NCI-H2107 treated with DMSO at 0.1 percent for 48 hours (cell line): ENCODE measurements at regions not wholly inside any gene's neighbourhood (a gene's known extent, or its start where the extent isn't known, plus 50 kb on each side); places are given as distances from the start of the nearest gene placed in this dataset.
"Not testable (repeated sequence)": the region's sequence is repeated elsewhere in the genome, so short reads cannot be mapped to it uniquely, and the experiment has no call there.

ENCODE experiments used
- DNase-seq: peaks from one replicate; lab custom pipeline; 2025; ENCODE audit not compliant: unreplicated experiment; lab: John Stamatoyannopoulos, UW

DNA sequence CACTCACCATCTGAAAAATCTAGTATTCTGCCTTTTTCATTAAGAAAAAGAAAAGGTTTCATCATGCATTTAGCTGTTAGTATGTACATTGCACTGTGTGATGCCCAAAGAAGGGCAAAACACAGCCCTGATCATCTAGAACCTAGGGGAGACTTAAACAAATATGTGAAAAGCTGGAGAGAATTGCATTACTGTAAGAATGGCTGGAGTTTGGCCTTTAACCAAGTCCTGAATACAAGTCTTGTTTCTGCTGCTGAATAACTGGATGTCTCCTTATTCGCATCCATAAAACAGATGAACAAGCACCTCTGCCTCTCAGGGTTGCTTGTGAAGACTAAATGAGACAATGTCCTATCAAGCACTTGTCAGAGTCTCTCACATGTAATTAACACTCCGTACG, 233.4 kb upstream of the LRTM1 start:
- DNase-seq, result no peak

DNA sequence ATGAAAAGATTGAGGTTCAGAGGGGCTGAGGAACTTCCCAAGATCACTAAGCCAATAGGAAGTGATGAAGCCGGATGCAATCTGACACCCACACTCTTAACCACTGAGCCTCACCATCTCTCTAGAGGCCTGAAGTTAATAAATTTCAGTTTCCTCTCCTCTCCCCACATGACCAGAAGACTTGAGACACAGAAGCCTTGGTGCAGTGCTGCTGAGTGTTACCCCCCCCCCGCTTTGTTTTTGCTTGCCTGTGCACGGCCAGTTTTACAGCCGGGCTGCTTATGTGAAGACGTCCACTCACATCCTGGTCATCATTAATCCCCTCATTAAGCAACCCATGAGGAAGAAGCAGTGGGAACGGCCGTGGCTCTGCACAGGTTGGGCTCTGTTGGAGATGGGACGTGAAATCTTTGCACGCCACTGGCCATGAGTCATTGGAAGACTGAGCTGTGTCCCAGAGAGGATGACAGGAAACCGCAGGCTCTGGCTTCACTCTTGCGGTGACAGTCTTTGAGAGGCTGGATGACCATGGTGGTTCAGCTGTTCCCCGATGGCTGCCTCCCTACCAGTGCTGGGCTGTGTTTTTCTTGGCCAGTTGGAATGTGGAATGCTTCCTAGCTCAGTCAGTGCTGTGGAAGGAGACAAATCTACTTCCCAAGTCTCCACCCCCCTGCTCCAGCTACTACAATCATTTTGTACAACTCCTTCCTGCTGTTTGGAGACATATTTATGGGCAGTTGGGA, 232.6 kb upstream of the LRTM1 start:
- DNase-seq, result no peak

DNA sequence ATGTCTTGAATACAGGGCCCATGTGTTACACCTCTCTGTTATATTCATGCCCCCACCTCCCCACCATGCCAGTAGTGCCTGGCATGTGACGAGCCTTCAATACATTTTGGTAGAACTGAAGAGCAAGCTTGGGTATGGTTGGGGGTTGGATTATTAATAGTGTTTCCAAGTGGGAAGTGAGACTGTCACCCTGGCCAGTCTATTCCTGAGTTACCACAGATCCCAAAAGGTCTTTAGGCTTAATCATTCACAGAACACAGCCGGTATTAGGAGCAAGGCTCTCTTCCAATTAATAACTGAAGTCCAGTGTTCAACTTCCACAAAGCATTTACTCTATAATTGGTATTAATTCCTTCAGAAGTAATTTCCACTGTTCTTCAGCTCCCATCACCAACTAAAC, 231.9 kb upstream of the LRTM1 start:
- no peak for DNase-seq

DNA sequence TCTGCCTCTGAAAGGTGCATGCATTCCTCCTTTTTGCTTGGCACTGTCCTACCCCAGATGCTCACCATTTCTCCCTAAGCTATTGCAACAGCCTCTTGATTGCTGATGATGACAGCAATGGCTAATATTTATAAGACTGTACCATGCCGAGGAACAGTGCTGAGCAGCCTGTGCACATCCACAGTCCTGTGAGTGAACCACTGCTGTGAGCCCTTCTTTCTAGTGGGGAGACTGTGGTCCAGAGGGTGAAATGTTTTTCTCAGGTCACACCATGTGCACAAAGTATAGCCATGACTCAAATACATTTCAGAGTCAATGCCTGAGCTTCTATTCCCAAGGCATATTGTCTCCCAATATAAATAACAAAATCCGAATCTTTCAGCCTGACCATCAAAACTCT, 231.2 kb upstream of the LRTM1 start:
- DNase-seq, result no peak

DNA sequence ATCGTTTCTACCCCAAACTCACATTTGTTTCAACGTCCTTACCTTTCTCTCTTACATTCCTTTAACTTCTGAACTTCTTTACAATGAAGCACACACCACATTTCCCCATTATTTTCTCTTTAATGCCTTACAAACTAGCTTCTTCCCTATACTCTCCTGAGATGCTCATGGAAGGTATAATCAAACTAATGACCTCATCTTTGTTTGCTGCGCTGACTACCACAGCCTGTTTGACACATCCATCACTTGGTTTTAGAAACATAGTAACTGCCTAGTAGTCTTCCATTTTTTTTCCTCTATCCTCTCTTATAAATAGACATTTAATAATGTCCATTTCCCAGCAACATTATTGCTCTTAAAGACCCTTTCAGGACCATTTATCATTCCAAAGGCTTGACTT, 230.5 kb upstream of the LRTM1 start:
- no peak for DNase-seq

DNA sequence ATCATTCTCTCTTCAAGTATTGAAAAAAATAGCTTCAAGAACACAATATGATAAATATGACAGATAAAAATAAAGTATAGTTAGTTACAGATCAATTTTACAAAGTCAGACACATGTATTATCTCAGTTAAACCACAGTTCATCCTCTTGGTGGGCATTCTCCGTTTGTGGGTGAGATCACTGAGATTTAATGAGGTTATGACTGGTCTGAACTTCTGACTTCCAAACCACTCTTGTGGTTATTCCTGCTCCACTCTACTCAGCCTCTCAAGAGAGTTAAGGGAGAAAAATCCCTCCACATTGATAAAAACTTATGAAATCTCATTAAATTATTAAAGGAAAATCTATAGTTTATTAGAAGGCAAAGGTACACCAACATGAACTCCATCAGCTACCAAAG, 229.9 kb upstream of the LRTM1 start:
- DNase-seq, result no peak

DNA sequence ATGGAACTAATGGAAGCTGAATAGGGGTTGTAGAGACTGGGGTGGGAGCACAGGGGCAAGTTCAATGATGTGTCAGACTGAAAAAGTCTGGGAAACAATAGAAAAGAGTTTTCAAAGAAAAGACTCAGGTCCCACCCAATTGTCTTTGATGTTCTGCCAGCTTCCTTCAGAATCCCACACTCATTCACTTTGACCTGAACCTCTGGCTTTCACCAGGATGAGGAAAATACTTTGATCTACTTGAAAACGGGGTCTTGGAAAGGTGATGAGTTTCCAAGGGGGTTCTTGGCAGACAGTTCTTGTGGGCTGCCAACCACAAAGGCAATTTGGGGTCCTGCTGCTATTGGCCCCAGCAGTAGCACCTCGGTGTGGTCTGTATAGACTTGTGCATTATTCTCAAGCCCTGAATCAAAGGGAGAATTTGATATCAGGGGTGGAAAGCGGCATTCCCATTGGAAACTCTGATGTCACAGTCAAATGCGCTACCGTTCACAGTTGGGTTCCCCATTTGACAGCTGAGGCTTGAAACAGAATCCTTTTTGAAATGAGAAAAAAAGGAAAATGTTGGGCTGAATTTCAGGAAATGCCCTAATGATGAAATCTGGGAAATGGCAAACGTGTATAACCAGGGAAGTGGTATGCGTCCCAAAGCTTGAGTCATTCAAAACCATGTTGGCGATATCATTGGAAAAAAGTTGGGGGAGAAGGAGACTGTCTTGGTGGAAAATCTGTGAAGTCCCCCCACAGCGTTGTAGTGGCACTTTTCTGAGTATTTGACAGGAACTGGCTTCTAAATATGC, 229.2 kb upstream of the LRTM1 start:
- no peak for DNase-seq

DNA sequence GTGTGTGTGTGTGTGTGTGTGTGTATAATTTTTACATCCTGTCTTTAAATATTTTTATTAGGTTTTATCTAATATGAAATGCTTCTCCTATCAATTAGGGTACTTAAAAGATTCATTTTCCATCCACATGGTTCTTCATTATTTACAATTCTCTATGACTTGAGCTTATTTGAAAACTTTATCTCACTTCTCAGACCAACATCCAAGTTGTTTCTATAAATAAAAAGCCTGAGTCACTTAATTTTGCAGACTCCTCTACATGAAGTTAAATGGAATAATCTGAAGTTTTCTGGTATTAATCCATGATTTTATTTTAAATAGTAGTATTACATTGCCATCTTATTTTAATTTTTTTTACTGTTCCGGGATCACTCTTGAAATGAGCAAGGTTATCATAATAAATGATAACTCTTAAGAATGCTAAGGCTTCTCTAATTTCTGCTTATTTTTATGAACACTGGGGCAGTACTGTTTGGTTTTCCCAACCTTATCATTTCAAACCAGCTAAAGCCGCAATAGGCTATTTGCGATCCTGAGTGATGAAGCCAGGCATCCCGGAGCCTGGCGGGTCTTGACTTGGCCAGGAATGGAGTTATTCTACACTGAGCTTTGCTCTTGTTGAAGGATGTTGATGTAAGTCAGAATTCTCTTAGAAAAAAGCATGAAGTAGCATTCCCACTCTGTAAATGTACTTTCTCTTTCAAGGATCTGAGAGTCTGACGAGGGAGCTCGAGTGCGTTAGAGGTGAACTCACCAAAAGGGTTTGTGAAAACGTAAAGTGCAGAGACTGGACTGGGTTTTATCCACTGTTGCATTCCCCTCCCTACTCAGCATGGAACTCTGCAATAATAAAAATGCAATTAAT, 220.2 kb upstream of the LRTM1 start:
- no peak for DNase-seq

DNA sequence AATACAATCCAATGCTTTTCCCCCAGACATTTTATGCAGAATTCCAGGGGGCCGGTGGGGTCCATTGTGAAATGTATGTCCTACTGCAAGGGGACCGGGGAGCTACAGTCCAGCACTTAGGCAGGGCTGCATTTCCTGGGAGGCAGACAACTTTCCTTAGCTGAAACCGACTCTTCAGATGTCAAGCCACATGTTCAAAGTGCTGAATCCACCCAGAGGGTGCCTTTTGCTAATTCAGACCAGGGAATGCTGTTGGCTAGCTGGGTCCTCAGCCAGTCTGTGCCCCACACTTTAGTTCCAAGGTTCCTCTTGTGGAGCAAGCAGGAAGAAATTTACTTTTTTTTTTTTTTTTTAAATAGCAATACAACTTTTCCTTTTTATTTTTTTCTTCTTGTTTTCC, 219.5 kb upstream of the LRTM1 start:
- DNase-seq, result no peak

DNA sequence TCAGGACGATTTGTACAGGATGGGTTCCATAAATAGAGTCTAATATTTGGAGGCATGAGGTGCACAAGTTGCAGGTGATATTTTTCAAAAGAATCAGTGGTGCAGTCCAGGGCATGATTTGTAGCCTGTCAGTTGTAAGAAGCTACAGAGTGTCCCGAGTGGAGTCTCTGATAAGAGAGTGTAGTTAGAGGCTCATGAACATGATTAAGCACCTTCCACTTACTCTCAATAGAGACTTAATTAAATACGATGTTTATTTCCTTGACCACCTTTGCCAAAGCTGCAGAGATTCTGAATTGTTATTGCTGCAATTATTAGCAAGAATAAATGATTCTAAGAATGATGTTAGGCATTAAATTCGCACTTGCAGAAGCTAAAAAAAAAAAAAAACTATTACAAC, 218.4 kb upstream of the LRTM1 start:
- no peak for DNase-seq

DNA sequence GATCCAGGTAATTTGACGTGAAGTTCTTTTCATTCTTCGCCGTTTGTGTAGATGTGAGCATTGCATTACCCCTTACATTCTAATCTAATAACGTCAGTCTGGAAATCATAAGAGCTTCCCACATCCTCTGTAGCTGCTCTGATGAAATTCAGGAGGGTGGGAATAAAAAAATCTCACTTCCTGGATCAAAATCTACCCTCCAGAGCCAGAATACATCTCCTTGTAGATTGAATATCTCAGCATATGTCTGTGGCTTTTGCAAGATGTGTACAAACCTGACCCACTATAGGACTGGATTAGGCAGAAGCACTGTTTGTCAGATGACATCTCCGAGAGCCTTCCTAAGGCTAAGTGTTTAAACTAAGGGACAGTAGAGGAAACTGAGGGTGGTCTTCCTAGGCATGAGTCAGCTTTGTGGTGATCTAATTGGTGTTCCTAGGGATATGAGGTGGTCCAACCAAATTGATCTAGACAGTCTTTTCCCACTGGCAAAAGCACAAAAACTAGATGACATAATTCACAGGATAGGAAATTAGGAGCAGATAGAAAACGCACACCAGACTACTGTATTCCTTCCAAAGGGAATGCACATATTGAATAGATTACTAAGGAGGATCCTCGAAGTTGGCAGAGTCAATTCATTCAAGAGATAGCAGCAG, 216.3 kb upstream of the LRTM1 start:
- no peak for DNase-seq

DNA sequence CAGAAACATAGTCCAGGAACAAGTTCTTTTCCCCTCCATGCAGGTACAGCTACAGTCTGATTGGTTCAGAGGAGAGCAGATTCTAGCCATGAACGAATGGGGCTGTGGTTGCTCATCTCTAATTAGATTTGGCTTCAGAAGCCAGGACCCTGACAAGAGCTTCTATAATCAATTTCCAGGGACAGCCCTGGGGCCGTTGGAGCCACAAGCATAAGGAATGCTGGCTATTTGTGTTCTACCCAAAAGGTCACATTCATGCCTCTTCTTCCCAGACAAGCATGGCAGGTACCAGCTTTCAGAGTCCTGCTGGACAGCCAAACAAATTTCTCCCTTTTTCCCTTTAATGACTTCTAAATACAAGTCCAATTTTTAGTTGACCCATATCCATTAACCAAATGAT, 215.5 kb upstream of the LRTM1 start:
- no peak for DNase-seq

DNA sequence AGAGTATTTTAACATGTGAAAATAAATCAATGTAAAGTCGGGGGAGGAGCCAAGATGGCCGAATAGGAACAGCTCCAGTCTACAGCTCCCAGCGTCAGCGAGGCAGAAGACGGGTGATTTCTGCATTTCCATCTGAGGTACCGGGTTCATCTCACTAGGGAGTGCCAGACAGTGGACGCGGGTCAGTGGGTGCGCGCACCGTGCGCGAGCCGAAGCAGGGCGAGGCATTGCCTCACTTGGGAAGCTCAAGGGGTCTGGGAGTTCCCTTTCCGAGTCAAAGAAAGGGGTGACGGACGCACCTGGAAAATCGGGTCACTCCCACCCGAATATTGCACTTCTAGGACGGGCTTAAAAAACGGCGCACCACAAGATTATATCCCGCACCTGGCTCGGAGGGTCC, 208.4 kb upstream of the LRTM1 start:
- not testable (repeated sequence) for DNase-seq

DNA sequence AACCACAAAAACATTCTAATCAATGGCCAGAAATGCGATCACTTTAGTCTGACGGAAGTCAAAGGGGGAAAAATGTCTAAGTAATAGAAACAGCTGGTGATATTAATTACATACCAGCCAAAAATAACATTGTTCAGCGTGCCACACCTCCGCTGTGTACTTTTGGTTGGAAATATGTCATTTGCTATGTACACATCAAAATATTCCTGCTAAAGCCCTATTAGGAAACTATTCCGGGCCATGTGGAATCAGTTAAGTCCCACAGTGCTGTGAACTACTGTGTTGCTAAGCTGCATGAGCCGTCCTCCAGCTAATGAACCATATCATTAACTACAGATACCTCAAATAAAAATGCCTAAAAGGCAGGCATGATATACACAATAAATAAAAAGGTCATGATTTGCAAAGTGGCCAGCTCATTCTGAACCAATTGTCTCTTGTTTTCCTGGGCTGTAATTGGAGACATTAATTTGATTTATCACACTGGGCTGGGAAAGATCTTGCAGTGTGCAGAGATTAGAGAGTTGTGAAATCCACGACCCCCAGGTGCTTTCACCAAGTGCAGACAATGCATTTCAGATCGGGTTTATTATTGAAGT, 200.5 kb upstream of the LRTM1 start:
- no peak for DNase-seq

DNA sequence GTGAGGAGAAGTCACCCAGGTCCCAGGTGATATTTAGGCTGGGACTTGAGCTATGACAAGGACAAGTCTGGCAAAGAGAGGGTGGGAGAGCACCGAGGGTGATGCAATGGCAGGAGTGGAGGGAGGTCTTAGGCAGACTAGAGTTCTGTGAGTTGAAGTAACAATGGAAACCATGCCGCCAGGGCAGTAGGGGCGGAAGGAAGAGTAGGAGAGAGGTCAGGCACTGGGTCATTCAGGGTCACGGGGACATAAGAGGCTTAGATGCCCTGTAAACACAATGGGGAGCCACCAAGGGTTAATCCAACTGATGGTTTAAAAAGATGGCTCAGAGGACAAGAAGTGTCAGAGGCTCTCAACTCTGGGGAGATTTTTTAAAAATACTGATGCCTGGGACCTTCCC, 199.7 kb upstream of the LRTM1 start:
- DNase-seq, result no peak

DNA sequence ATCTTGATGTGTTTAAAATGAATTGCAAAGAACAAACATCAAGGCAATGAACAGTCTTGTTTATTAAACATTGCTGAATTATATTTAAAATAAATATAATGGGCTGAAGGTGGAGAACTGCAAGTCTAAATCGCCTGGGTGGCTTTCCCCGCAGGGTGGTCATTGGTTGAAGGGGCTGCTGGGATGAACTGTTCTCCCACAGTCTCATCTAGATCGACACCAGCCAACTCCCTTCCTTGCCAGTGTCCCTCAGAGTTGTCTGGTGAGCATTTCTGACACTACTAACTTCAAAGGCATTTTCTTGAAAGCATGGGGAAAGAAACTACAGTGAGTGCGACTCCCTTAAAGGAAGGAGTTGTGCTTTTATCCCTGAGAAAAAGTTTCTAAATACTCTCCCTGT, 196.5 kb upstream of the LRTM1 start:
- DNase-seq, result no peak
